B cell (primary cell): ENCODE measurements at regions not wholly inside any gene's neighbourhood (a gene's known extent, or its start where the extent isn't known, plus 50 kb on each side); places are given as distances from the start of the nearest gene placed in this dataset.

Experiments used
- CTCF ChIP-seq: fragments of 200-600 bp; IDR thresholded peaks from one replicate; pipeline ENCODE4 v1.8.0; 2022; ENCODE audit warnings: antibody characterized with exemption, mild to moderate bottlenecking
- EZH2 ChIP-seq: IDR thresholded peaks from 2 replicates; pipeline ENCODE4 v1.6.1; 2012; ENCODE audit warnings: borderline replicate concordance, low read depth, mild to moderate bottlenecking, moderate library complexity, low read length; ENCODE audit not compliant: insufficient read depth, poor library complexity, severe bottlenecking

- no peak for TF ChIP-seq CTCF
- no peak for TF ChIP-seq EZH2
Measured at GRCh38 chr6:19632230-19632629, 204.9 kb upstream of the ID4 start.
